HCT116 (cell line): ENCODE measurements at regions not wholly inside any gene's neighbourhood (a gene's known extent, or its start where the extent isn't known, plus 50 kb on each side); places are given as distances from the start of the nearest gene placed in this dataset.

Experiments
- ATAC-seq: fragments of 200-7000 bp; cut with Tn5 transposase; 2 replicates; pipeline ENCODE4 v1.9.1; 2020; ENCODE audit warnings: mild to moderate bottlenecking, moderate library complexity
- BruUV-seq: library from RNA; stranded (reverse); fragments of 400-500 nt; replicated peaks from 2 replicates; lab custom pipeline; 2021; lab: Mats Ljungman, UMichigan
- CTCF ChIA-PET: fragments of 300-600 bp; sonication (Branson Sonifier 250); formaldehyde crosslinking; loops from one replicate; lab custom pipeline; 2021; ENCODE audit warnings: antibody characterized with exemption; lab: Charles Lee
- POLR2A ChIA-PET: fragments of 300-600, 350-600 bp; sonication (Branson Sonifier 250); formaldehyde crosslinking; loops from one replicate; lab custom pipeline; 2021; ENCODE audit warnings: antibody characterized with exemption; lab: Charles Lee
- RAD21 ChIA-PET, 2 experiments: fragments of 300-600 bp; sonication (Branson Sonifier 250); formaldehyde crosslinking; loops; one replicate each; lab custom pipeline; 2023; ENCODE audit warnings: low total read pairs in 2 of 2; ENCODE audit not compliant: uncharacterized antibody in 2 of 2, unreplicated experiment in 2 of 2, low non-redundant PET in 1 of 2; lab: Charles Lee
- DNase-seq: peaks from one replicate; pipeline ENCODE4 v3.0.0-alpha.2; 2010; ENCODE audit warnings: low read depth, low spot score
- H2AFZ ChIP-seq: fragments of 200-600 bp; shearing (Covaris generic), sonication (generic); 2 replicates; pipeline ENCODE4 v1.6.1; 2017; ENCODE audit warnings: low read depth, mixed run types, mixed read lengths, antibody characterized with exemption, low read length; ENCODE audit not compliant: poor library complexity, severe bottlenecking
- H3K27ac ChIP-seq: 2 replicates; pipeline ENCODE4 v1.5.1; 2012; ENCODE audit warnings: low read depth, low read length
- H3K27me3 ChIP-seq: fragments of 200-600 bp; sonication (generic); 2 replicates; pipeline ENCODE4 v1.6.1; 2016; ENCODE audit warnings: mixed run types, low read length, mixed read lengths; ENCODE audit not compliant: insufficient read depth
- H3K36me3 ChIP-seq, 2 experiments: fragments of 200-500 bp in 1 of 2; fragments of 200-600 bp in 1 of 2; sonication (Bioruptor generic) in 1 of 2; sonication (generic) in 1 of 2; 2 replicates each; pipeline versions ENCODE4 v1.5.1 to v1.6.1; 2014 to 2016; ENCODE audit warnings: low read length in 2 of 2, inconsistent platforms in 1 of 2, mixed read lengths in 1 of 2, mixed run types in 1 of 2; ENCODE audit not compliant: insufficient read depth in 2 of 2, control insufficient read depth in 1 of 2
- H3K4me1 ChIP-seq, 2 experiments: fragments of 200-600 bp in 1 of 2; sonication (generic) in 1 of 2; 2 replicates each; pipeline versions ENCODE4 v1.5.1 to v1.6.1; 2012 to 2017; ENCODE audit warnings: low read length in 2 of 2, inconsistent platforms in 1 of 2, mild to moderate bottlenecking in 1 of 2, mixed read lengths in 1 of 2, mixed run types in 1 of 2, moderate library complexity in 1 of 2; ENCODE audit not compliant: insufficient read depth in 2 of 2, control insufficient read depth in 1 of 2
- H3K4me2 ChIP-seq: fragments of 200-600 bp; sonication (generic); 2 replicates; pipeline ENCODE4 v1.6.1; 2017; ENCODE audit warnings: mixed run types, low read length, mixed read lengths
- H3K4me3 ChIP-seq, 2 experiments: fragments of 200-600 bp in 1 of 2; sonication (generic) in 1 of 2; replicated peaks in 1 of 2; 2 replicates each; pipeline ENCODE4 v1.5.1; 2011 to 2016; ENCODE audit warnings: low read length in 2 of 2, control low read depth in 1 of 2, low read depth in 1 of 2, mild to moderate bottlenecking in 1 of 2, mixed read lengths in 1 of 2, mixed run types in 1 of 2
- H3K79me2 ChIP-seq: fragments of 200-600 bp; sonication (generic); 2 replicates; pipeline ENCODE4 v1.6.1; 2017; ENCODE audit warnings: mild to moderate bottlenecking, mixed run types, low read length, moderate library complexity, mixed read lengths; ENCODE audit not compliant: insufficient read depth
- H3K9ac ChIP-seq: fragments of 200-600 bp; sonication (generic); 2 replicates; pipeline ENCODE4 v1.6.1; 2016; ENCODE audit warnings: low read length, mixed read lengths
- H3K9me2 ChIP-seq: fragments of 200-600 bp; sonication (generic), shearing (Covaris generic); 2 replicates; pipeline ENCODE4 v1.6.1; 2017; ENCODE audit warnings: mixed run types, mild to moderate bottlenecking, moderate library complexity; ENCODE audit not compliant: insufficient read depth
- H3K9me3 ChIP-seq, 2 experiments: fragments of 200-500 bp in 1 of 2; fragments of 200-600 bp in 1 of 2; sonication (Bioruptor generic) in 1 of 2; sonication (generic) in 1 of 2; 2 replicates each; pipeline ENCODE4 v1.6.1; 2014 to 2017; ENCODE audit warnings: low read length in 2 of 2, mixed read lengths in 2 of 2, inconsistent platforms in 1 of 2, low read depth in 1 of 2, mild to moderate bottlenecking in 1 of 2, mixed run types in 1 of 2, moderate library complexity in 1 of 2; ENCODE audit not compliant: control insufficient read depth in 1 of 2, insufficient read depth in 1 of 2
- H4K20me1 ChIP-seq: fragments of 200-600 bp; sonication (generic), shearing (Covaris generic); 2 replicates; pipeline ENCODE4 v1.6.1; 2017; ENCODE audit warnings: mixed run types, mild to moderate bottlenecking, moderate library complexity; ENCODE audit not compliant: insufficient read depth
- ATF3 ChIP-seq: IDR thresholded peaks from 2 replicates; pipeline ENCODE4 v1.6.1; 2012
- CBX3 ChIP-seq: IDR thresholded peaks from 2 replicates; pipeline ENCODE4 v1.6.1; 2012; ENCODE audit warnings: low read depth
- CEBPB ChIP-seq: IDR thresholded peaks from 2 replicates; pipeline ENCODE4 v1.6.1; 2012; ENCODE audit warnings: low read depth
- CTCF ChIP-seq, 3 experiments: fragments of 200-600 bp in 1 of 3; sonication (generic) in 1 of 3; IDR thresholded peaks in 2 of 3; conservative IDR thresholded peaks in 1 of 3; 2 replicates each; pipeline ENCODE4 v1.5.1; 2012 to 2017; ENCODE audit warnings: low read depth in 2 of 3, low read length in 2 of 3, antibody characterized with exemption in 1 of 3, borderline replicate concordance in 1 of 3, control low read depth in 1 of 3, mild to moderate bottlenecking in 1 of 3, mixed read lengths in 1 of 3, mixed run types in 1 of 3, moderate library complexity in 1 of 3; ENCODE audit not compliant: insufficient read depth in 1 of 3
- EGR1 ChIP-seq: IDR thresholded peaks from 2 replicates; pipeline ENCODE4 v1.6.1; 2012; ENCODE audit warnings: low read depth
- ELF1 ChIP-seq: IDR thresholded peaks from 2 replicates; pipeline ENCODE4 v1.6.1; 2012; ENCODE audit warnings: low read depth, borderline replicate concordance
- EZH2 ChIP-seq: fragments of 200-600 bp; sonication (generic); IDR thresholded peaks from 2 replicates; pipeline ENCODE4 v1.6.1; 2017; ENCODE audit warnings: antibody characterized with exemption, mixed run types
- EZH2phosphoT487 ChIP-seq: fragments of 200-600 bp; IDR thresholded peaks from 2 replicates; pipeline ENCODE4 v1.6.1; 2018; ENCODE audit warnings: antibody characterized with exemption, borderline replicate concordance
- JUND ChIP-seq: IDR thresholded peaks from 2 replicates; pipeline ENCODE4 v1.6.1; 2012
- MAX ChIP-seq: IDR thresholded peaks from 2 replicates; pipeline ENCODE4 v1.6.1; 2012
- RAD21 ChIP-seq: IDR thresholded peaks from 2 replicates; pipeline ENCODE4 v1.6.1; 2012; ENCODE audit warnings: low read depth, mild to moderate bottlenecking
- REST ChIP-seq: IDR thresholded peaks from 2 replicates; pipeline ENCODE4 v1.6.1; 2012; ENCODE audit warnings: low read depth
- SIN3A ChIP-seq: IDR thresholded peaks from 2 replicates; pipeline ENCODE4 v1.6.1; 2012; ENCODE audit warnings: low read depth
- SP1 ChIP-seq: IDR thresholded peaks from 2 replicates; pipeline ENCODE4 v1.6.1; 2012; ENCODE audit warnings: low read depth
- SRF ChIP-seq: IDR thresholded peaks from 2 replicates; pipeline ENCODE4 v1.6.1; 2012; ENCODE audit warnings: low read depth
- TCF7L2 ChIP-seq: IDR thresholded peaks from 2 replicates; pipeline ENCODE4 v1.7.0; 2011; ENCODE audit warnings: borderline replicate concordance, inconsistent platforms; ENCODE audit not compliant: insufficient read depth, insufficient read length; ENCODE audit errors: extremely low read depth
- YY1 ChIP-seq: IDR thresholded peaks from 2 replicates; pipeline ENCODE4 v1.6.1; 2011; ENCODE audit warnings: low read length, low read depth, moderate library complexity, mild to moderate bottlenecking; ENCODE audit not compliant: insufficient replicate concordance; ENCODE audit errors: extremely low read depth
- ZFX ChIP-seq: fragments of 450-650 bp; IDR thresholded peaks from 2 replicates; pipeline ENCODE4 v1.6.1; 2017
- ZNF274 ChIP-seq: fragments of 200-500 bp; sonication (Bioruptor generic); IDR thresholded peaks from 2 replicates; pipeline ENCODE4 v1.6.1; 2014; ENCODE audit warnings: mild to moderate bottlenecking, low read depth, low read length, inconsistent platforms
- intact Hi-C: fragments of 100-400 bp; cut with micrococcal nuclease; formaldehyde crosslinking; loops from 2 replicates; pipeline ENCODE4 v1.10.0; 2022

GRCh38 chr5:162487528-162488525, 420.3 kb downstream of the GABRG2 start:
- Histone ChIP-seq H3K9me2 (no peaks in the 10 kb centered on the region), H3K4me1 (no peaks in the 10 kb centered on the region), H3K4me2 (no peak overlapping the region), H3K27me3 (no peaks in the 10 kb centered on the region), H3K36me3 (no peaks in the 10 kb centered on the region), H2AFZ (no peak overlapping the region), H3K27ac (no peak overlapping the region), H3K9ac (no peak overlapping the region), H3K79me2 (no peaks in the 10 kb centered on the region), H3K9me3 (peaks cover 4 to 10% of the 10 kb centered on the region in 2 experiments; a peak in 2 of 4 replicates), H3K4me3 (no peak overlapping the region), H4K20me1 (no peaks in the 10 kb centered on the region)
- DNase-seq: no peak
- POLR2A ChIA-PET: no interaction called here
- no TSS peak for BruUV-seq
- no peak for TF ChIP-seq TCF7L2
- no peak for TF ChIP-seq RAD21
- TF ChIP-seq MAX: no peak
- no peak for TF ChIP-seq EGR1
- no peak for TF ChIP-seq JUND
- TF ChIP-seq ZFX: no peak
- TF ChIP-seq ZNF274: no peak
- TF ChIP-seq EZH2: no peak
- TF ChIP-seq CTCF (IDR thresholded peaks at IDR 0.05 in 2 of 3, conservative IDR thresholded peaks at IDR 0.05 in 1 of 3; ENCODE audit: borderline replicate concordance in 1 of 3, insufficient read depth in 1 of 3, low read depth in 2 of 3, low read length in 2 of 3): no peak
- no peak for TF ChIP-seq SIN3A
- no peak for TF ChIP-seq CEBPB
- TF ChIP-seq ATF3: no peak
- no peak for TF ChIP-seq ELF1
- no peak for TF ChIP-seq SP1
- no peak for TF ChIP-seq CBX3
- no peak for TF ChIP-seq SRF
- TF ChIP-seq EZH2phosphoT487: no peak
- TF ChIP-seq REST: no peak
- no peak for TF ChIP-seq YY1
- ATAC-seq: no peak
- intact Hi-C loops: no loop called here
- CTCF ChIA-PET: no interaction called here
- RAD21 ChIA-PET: no interaction called here
